Gastrocnemius medialis (tissue), 4 donors: ENCODE measurements at regions not wholly inside any gene's neighbourhood (a gene's known extent, or its start where the extent isn't known, plus 50 kb on each side); places are given as distances from the start of the nearest gene placed in this dataset.

Experiments used
- ATAC-seq, 2 donors: fragments of 150-250 bp; one replicate each; pipeline ENCODE4 v1.9.1; 2016
- DNase-seq, 2 donors: peaks; one replicate each; pipeline ENCODE4 v3.0.0-alpha.2; 2019
- H3K27ac ChIP-seq, 4 donors: fragments of 200-600 bp; sonication (generic); 1 replicate in 1 of 4; 2 replicates in 3 of 4; pipeline ENCODE4 v1.5.1; 2016 to 2018; ENCODE audit warnings: mild to moderate bottlenecking in 2 of 4, moderate library complexity in 1 of 4
- H3K27me3 ChIP-seq, 3 donors: fragments of 200-600 bp; sonication (generic) in 2 of 3; 1 replicate in 1 of 3; 2 replicates in 2 of 3; pipeline versions ENCODE4 v1.5.1 to v1.6.0; 2016 to 2019; ENCODE audit warnings: mild to moderate bottlenecking in 1 of 3, moderate library complexity in 1 of 3
- H3K36me3 ChIP-seq, 2 donors: fragments of 200-600 bp; sonication (generic) in 1 of 2; one replicate each; pipeline ENCODE4 v1.5.1; 2017 to 2018
- H3K4me1 ChIP-seq, 2 donors: fragments of 200-600 bp; sonication (generic) in 1 of 2; one replicate each; pipeline ENCODE4 v1.5.1; 2016 to 2017; ENCODE audit warnings: mild to moderate bottlenecking in 2 of 2
- H3K4me3 ChIP-seq, 4 donors: fragments of 200-600 bp; sonication (generic) in 3 of 4; 1 replicate in 1 of 4; 2 replicates in 3 of 4; pipeline ENCODE4 v1.5.1; 2016 to 2019; ENCODE audit warnings: mild to moderate bottlenecking in 2 of 4
- H3K9me3 ChIP-seq, 3 donors: fragments of 200-600 bp; sonication (generic) in 2 of 3; 1 replicate in 1 of 3; 2 replicates in 2 of 3; pipeline ENCODE4 v1.5.1; 2016 to 2019
- CTCF ChIP-seq, 5 experiments: fragments of 450-650 bp in 3 of 5; fragments of 200-600 bp in 2 of 5; sonication (generic) in 2 of 5; IDR thresholded peaks in 4 of 5; conservative IDR thresholded peaks in 1 of 5; 1 replicate in 4 of 5; 2 replicates in 1 of 5; pipeline ENCODE4 v1.5.1; 2016 to 2019; ENCODE audit warnings: antibody characterized with exemption in 5 of 5, mild to moderate bottlenecking in 3 of 5, moderate library complexity in 3 of 5
- POLR2A ChIP-seq, 2 donors: fragments of 450-650 bp; IDR thresholded peaks; one replicate each; pipeline ENCODE4 v1.6.1; 2017; ENCODE audit warnings: antibody characterized with exemption in 2 of 2, mild to moderate bottlenecking in 2 of 2, moderate library complexity in 2 of 2
- in situ Hi-C, 4 donors: fragments of 200-750 bp; cut with MboI; loops; one replicate each; pipeline versions ENCODE4 v1.15.0 to v1.8.0; 2017; ENCODE audit warnings: low sequenced_read_pairs in 4 of 4
- intact Hi-C: fragments of 100-400 bp; cut with DNase I; formaldehyde crosslinking; loops from one replicate; pipeline ENCODE4 v1.15.1; 2023; ENCODE audit warnings: low total_unique reads

GRCh38 chr10:131648386-131649020 is 252.3 kb upstream of the PPP2R2D start:
- no peak for TF ChIP-seq CTCF (IDR thresholded peaks at IDR 0.05 in 4 of 5, conservative IDR thresholded peaks at IDR 0.05 in 1 of 5)
- no peak for TF ChIP-seq POLR2A (IDR thresholded peaks at IDR 0.05)
- H3K4me3 ChIP-seq, result no peak overlapping the region
- in situ Hi-C loops, result no loop called here
- H3K36me3 ChIP-seq, result no peaks in the 10 kb centered on the region
- intact Hi-C loops, result no loop called here
- no peaks in the 10 kb centered on the region for H3K4me1 ChIP-seq
- H3K27ac ChIP-seq, result no peak overlapping the region
- H3K9me3 ChIP-seq, result no peaks in the 10 kb centered on the region
- DNase-seq, result no peak
- no peak for ATAC-seq
- H3K27me3 ChIP-seq, result peaks cover 0 to 18% (median 0%) of the 10 kb centered on the region in 3 donors

- intact Hi-C loops, result no loop called here
- Histone ChIP-seq H3K27ac (no peak overlapping the region), H3K27me3 (peaks cover 0 to 19% (median 0%) of the 10 kb centered on the region in 3 donors), H3K36me3 (no peaks in the 10 kb centered on the region), H3K4me1 (no peaks in the 10 kb centered on the region), H3K4me3 (no peak overlapping the region), H3K9me3 (no peaks in the 10 kb centered on the region)
- DNase-seq (no peak), ATAC-seq (no peak)
- in situ Hi-C loops, result no loop called here
- TF ChIP-seq CTCF (IDR thresholded peaks at IDR 0.05 in 4 of 5, conservative IDR thresholded peaks at IDR 0.05 in 1 of 5) (no peak), POLR2A (IDR thresholded peaks at IDR 0.05) (no peak)
Observed at GRCh38 chr10:131649617-131650016, 251.2 kb upstream of the PPP2R2D start.

GRCh38 chr10:131650169-131650705 is 250.6 kb upstream of the PPP2R2D start:
- H3K27ac ChIP-seq, result no peak overlapping the region
- DNase-seq (no peak), ATAC-seq (no peak)
- peaks cover 0 to 19% (median 0%) of the 10 kb centered on the region in 3 donors for H3K27me3 ChIP-seq
- H3K9me3 ChIP-seq, result no peaks in the 10 kb centered on the region
- TF ChIP-seq CTCF (IDR thresholded peaks at IDR 0.05 in 4 of 5, conservative IDR thresholded peaks at IDR 0.05 in 1 of 5) (no peak), POLR2A (IDR thresholded peaks at IDR 0.05) (no peak)
- in situ Hi-C loops (no loop called here), intact Hi-C loops (no loop called here)
- H3K36me3 ChIP-seq, result no peaks in the 10 kb centered on the region
- H3K4me1 ChIP-seq, result no peaks in the 10 kb centered on the region
- no peak overlapping the region for H3K4me3 ChIP-seq

- in situ Hi-C loops (no loop called here), intact Hi-C loops (no loop called here)
- Histone ChIP-seq H3K27me3 (peaks cover 0 to 19% (median 0%) of the 10 kb centered on the region in 3 donors), H3K36me3 (no peaks in the 10 kb centered on the region), H3K27ac (no peak overlapping the region), H3K9me3 (no peaks in the 10 kb centered on the region), H3K4me1 (no peaks in the 10 kb centered on the region), H3K4me3 (no peak overlapping the region)
- TF ChIP-seq POLR2A (IDR thresholded peaks at IDR 0.05), result no peak
- no peak for TF ChIP-seq CTCF (IDR thresholded peaks at IDR 0.05 in 4 of 5, conservative IDR thresholded peaks at IDR 0.05 in 1 of 5)
- no peak for ATAC-seq
- no peak for DNase-seq
Observed at GRCh38 chr10:131650771-131651673, 249.8 kb upstream of the PPP2R2D start.
